NOMO-1 treated with dmso at 0.1 percent for 144 hours (cell line): ENCODE measurements at regions not wholly inside any gene's neighbourhood (a gene's known extent, or its start where the extent isn't known, plus 50 kb on each side); places are given as distances from the start of the nearest gene placed in this dataset.
"Not testable (repeated sequence)": the region's sequence is repeated elsewhere in the genome, so short reads cannot be mapped to it uniquely, and the experiment has no call there.

ENCODE experiments used
- DNase-seq: peaks from one replicate; lab custom pipeline; 2025; ENCODE audit not compliant: unreplicated experiment; lab: John Stamatoyannopoulos, UW

GRCh38 chr16:13795131-13795530 is 124.8 kb upstream of the ERCC4 start:
- DNase-seq: no peak

GRCh38 chr16:13797718-13798117 is 122.2 kb upstream of the ERCC4 start:
- DNase-seq: no peak

GRCh38 chr16:13798211-13798610 is 121.7 kb upstream of the ERCC4 start:
- DNase-seq: no peak

- no peak for DNase-seq
Observed at GRCh38 chr16:13803974-13804373, 116.0 kb upstream of the ERCC4 start.

GRCh38 chr16:13805951-13806350 is 114.0 kb upstream of the ERCC4 start:
- DNase-seq: no peak

- DNase-seq: no peak
Observed at GRCh38 chr16:13806671-13807070, 113.3 kb upstream of the ERCC4 start.

GRCh38 chr16:13808102-13808501 is 111.9 kb upstream of the ERCC4 start:
- no peak for DNase-seq

- DNase-seq: no peak
Observed at GRCh38 chr16:13809765-13810164, 110.2 kb upstream of the ERCC4 start.

- DNase-seq: no peak
Observed at GRCh38 chr16:13811834-13812233, 108.1 kb upstream of the ERCC4 start.

- DNase-seq: no peak
Observed at GRCh38 chr16:13816701-13817100, 103.3 kb upstream of the ERCC4 start.

GRCh38 chr16:13823501-13823900 is 96.5 kb upstream of the ERCC4 start:
- no peak for DNase-seq

- DNase-seq: no peak
Observed at GRCh38 chr16:13829697-13830299, 90.2 kb upstream of the ERCC4 start.

GRCh38 chr16:13833515-13833914 is 86.4 kb upstream of the ERCC4 start:
- DNase-seq: no peak

- no peak for DNase-seq
Observed at GRCh38 chr16:13835387-13835786, 84.6 kb upstream of the ERCC4 start.

- no peak for DNase-seq
Observed at GRCh38 chr16:13835935-13836730, 83.8 kb upstream of the ERCC4 start.

GRCh38 chr16:13838401-13839190 is 81.4 kb upstream of the ERCC4 start:
- DNase-seq: no peak

GRCh38 chr16:13839577-13839976 is 80.4 kb upstream of the ERCC4 start:
- no peak for DNase-seq

- DNase-seq: no peak
Observed at GRCh38 chr16:13845232-13845631, 74.7 kb upstream of the ERCC4 start.

- DNase-seq: no peak
Observed at GRCh38 chr16:13848795-13849194, 71.2 kb upstream of the ERCC4 start.

GRCh38 chr16:13850173-13850572 is 69.8 kb upstream of the ERCC4 start:
- not testable (repeated sequence) for DNase-seq

- DNase-seq: no peak
Observed at GRCh38 chr16:13852827-13853226, 67.1 kb upstream of the ERCC4 start.

- no peak for DNase-seq
Observed at GRCh38 chr16:13856398-13856797, 63.6 kb upstream of the ERCC4 start.
